DND-41 (cell line): ENCODE measurements at regions not wholly inside any gene's neighbourhood (a gene's known extent, or its start where the extent isn't known, plus 50 kb on each side); places are given as distances from the start of the nearest gene placed in this dataset.

Source experiments
- ATAC-seq: fragments of 200-7000 bp; cut with Tn5 transposase; 3 replicates; pipeline ENCODE4 v1.9.1; 2021; ENCODE audit warnings: low read depth; ENCODE audit not compliant: insufficient read depth
- DNase-seq: peaks from one replicate; pipeline ENCODE4 v3.0.0-alpha.2; 2020
- H2AFZ ChIP-seq: 2 replicates; pipeline ENCODE4 v1.6.0; 2012; ENCODE audit warnings: low read depth, low read length
- H3K27ac ChIP-seq: 2 replicates; pipeline ENCODE4 v1.5.1; 2012; ENCODE audit warnings: low read length, inconsistent platforms
- H3K27me3 ChIP-seq: fragments of 200-600 bp; sonication (generic); 2 replicates; pipeline ENCODE4 v1.6.0; 2012; ENCODE audit warnings: low read length, mild to moderate bottlenecking, inconsistent platforms; ENCODE audit not compliant: insufficient read depth, poor library complexity
- H3K36me3 ChIP-seq: 2 replicates; pipeline ENCODE4 v1.5.1; 2012; ENCODE audit warnings: low read length, inconsistent platforms; ENCODE audit not compliant: insufficient read depth
- H3K4me1 ChIP-seq: 2 replicates; pipeline ENCODE4 v1.5.1; 2012; ENCODE audit warnings: mild to moderate bottlenecking, low read length; ENCODE audit not compliant: insufficient read depth
- H3K4me2 ChIP-seq: 2 replicates; pipeline ENCODE4 v1.6.0; 2012; ENCODE audit warnings: mild to moderate bottlenecking, moderate library complexity, low read length, inconsistent platforms; ENCODE audit not compliant: insufficient read depth
- H3K4me3 ChIP-seq, 2 experiments: fragments of 200-600 bp in 1 of 2; shearing (Covaris generic) in 1 of 2; 2 replicates each; pipeline ENCODE4 v1.5.1; 2012 to 2016; ENCODE audit warnings: inconsistent platforms in 2 of 2, low read length in 2 of 2, mild to moderate bottlenecking in 2 of 2, low read depth in 1 of 2, moderate library complexity in 1 of 2
- H3K79me2 ChIP-seq: 2 replicates; pipeline ENCODE4 v1.6.0; 2012; ENCODE audit warnings: low read length, inconsistent platforms; ENCODE audit not compliant: insufficient read depth
- H3K9ac ChIP-seq: 2 replicates; pipeline ENCODE4 v1.6.0; 2012; ENCODE audit warnings: low read depth, mild to moderate bottlenecking, inconsistent platforms, low read length, moderate library complexity
- H3K9me3 ChIP-seq: 2 replicates; pipeline ENCODE4 v1.5.1; 2012; ENCODE audit warnings: low read length, moderate library complexity, mild to moderate bottlenecking, inconsistent platforms; ENCODE audit not compliant: insufficient read depth, severe bottlenecking
- H4K20me1 ChIP-seq: 2 replicates; pipeline ENCODE4 v1.6.0; 2012; ENCODE audit warnings: low read length; ENCODE audit not compliant: insufficient read depth
- CTCF ChIP-seq: IDR thresholded peaks from 2 replicates; pipeline ENCODE4 v1.5.1; 2012; ENCODE audit warnings: borderline replicate concordance, low read length, moderate library complexity, mild to moderate bottlenecking; ENCODE audit not compliant: poor library complexity, severe bottlenecking; ENCODE audit errors: extremely low read depth
- EZH2 ChIP-seq: IDR thresholded peaks from 3 replicates; pipeline ENCODE4 v1.6.1; 2012; ENCODE audit warnings: borderline replicate concordance, low read depth, mild to moderate bottlenecking, moderate library complexity, low read length, inconsistent platforms; ENCODE audit not compliant: severe bottlenecking

GRCh38 chr12:127791217-127791616 is 475.8 kb upstream of the TMEM132C start:
- Histone ChIP-seq H3K4me2 (no peak overlapping the region), H3K4me1 (no peaks in the 10 kb centered on the region), H3K27ac (no peak overlapping the region), H2AFZ (no peak overlapping the region), H3K9ac (no peak overlapping the region), H3K79me2 (no peaks in the 10 kb centered on the region), H3K4me3 (no peak overlapping the region), H3K27me3 (no peaks in the 10 kb centered on the region), H4K20me1 (no peaks in the 10 kb centered on the region), H3K36me3 (no peaks in the 10 kb centered on the region), H3K9me3 (peaks cover 2% of the 10 kb centered on the region)
- DNase-seq (no peak), ATAC-seq (no peak)
- no peak for TF ChIP-seq CTCF
- no peak for TF ChIP-seq EZH2

- DNase-seq (no peak), ATAC-seq (no peak)
- no peak overlapping the region for H3K27ac ChIP-seq
- H3K9ac ChIP-seq: no peak overlapping the region
- no peaks in the 10 kb centered on the region for H3K79me2 ChIP-seq
- H4K20me1 ChIP-seq: no peaks in the 10 kb centered on the region
- TF ChIP-seq CTCF (no peak), EZH2 (no peak)
- no peaks in the 10 kb centered on the region for H3K9me3 ChIP-seq
- H3K4me3 ChIP-seq: no peak overlapping the region
- no peaks in the 10 kb centered on the region for H3K36me3 ChIP-seq
- H2AFZ ChIP-seq: no peak overlapping the region
- no peaks in the 10 kb centered on the region for H3K27me3 ChIP-seq
- no peaks in the 10 kb centered on the region for H3K4me1 ChIP-seq
- no peak overlapping the region for H3K4me2 ChIP-seq
These were observed 469.1 kb upstream of the TMEM132C start for GRCh38 chr12:127797918-127798317.

- no peak for ATAC-seq
- Histone ChIP-seq H3K27me3 (no peaks in the 10 kb centered on the region), H3K27ac (no peak overlapping the region), H3K79me2 (no peaks in the 10 kb centered on the region), H3K4me1 (no peaks in the 10 kb centered on the region), H3K4me3 (no peak overlapping the region), H2AFZ (no peak overlapping the region), H3K9me3 (no peaks in the 10 kb centered on the region), H4K20me1 (no peaks in the 10 kb centered on the region), H3K9ac (no peak overlapping the region), H3K36me3 (no peaks in the 10 kb centered on the region), H3K4me2 (no peak overlapping the region)
- DNase-seq: no peak
- TF ChIP-seq CTCF (no peak), EZH2 (no peak)
These were observed 464.7 kb upstream of the TMEM132C start for GRCh38 chr12:127802271-127802670.

GRCh38 chr12:127803545-127803944 is 463.4 kb upstream of the TMEM132C start:
- DNase-seq: no peak

More at GRCh38 chr12:127803545-127803944, 463.4 kb upstream of the TMEM132C start:
- no peak for TF ChIP-seq CTCF
- TF ChIP-seq EZH2: no peak
- Histone ChIP-seq H3K9me3 (no peaks in the 10 kb centered on the region), H3K4me1 (no peaks in the 10 kb centered on the region), H2AFZ (no peak overlapping the region), H3K9ac (no peak overlapping the region), H3K4me2 (no peak overlapping the region), H3K4me3 (no peak overlapping the region), H4K20me1 (no peaks in the 10 kb centered on the region), H3K27me3 (no peaks in the 10 kb centered on the region), H3K27ac (no peak overlapping the region), H3K36me3 (no peaks in the 10 kb centered on the region), H3K79me2 (no peaks in the 10 kb centered on the region)
- ATAC-seq: no peak
